Progenitor cell of endocrine pancreas (in vitro differentiated cells): ENCODE measurements at regions not wholly inside any gene's neighbourhood (a gene's known extent, or its start where the extent isn't known, plus 50 kb on each side); places are given as distances from the start of the nearest gene placed in this dataset.
"Not testable (repeated sequence)": the region's sequence is repeated elsewhere in the genome, so short reads cannot be mapped to it uniquely, and the experiment has no call there.

ENCODE experiments used
- DNase-seq: peaks from one replicate; pipeline ENCODE4 v3.0.0; 2021; ENCODE audit warnings: low spot score; ENCODE audit not compliant: unreplicated experiment
- H3K27ac Mint-ChIP-seq: 2 replicates; pipeline ENCODE4 v1.8.0; 2021; ENCODE audit warnings: mild to moderate bottlenecking, moderate library complexity, mixed read lengths
- H3K27me3 Mint-ChIP-seq: 2 replicates; pipeline ENCODE4 v1.8.0; 2021; ENCODE audit warnings: mixed read lengths
- H3K36me3 Mint-ChIP-seq: 2 replicates; pipeline ENCODE4 v1.8.0; 2022; ENCODE audit warnings: mixed read lengths; ENCODE audit not compliant: insufficient read depth
- H3K4me1 Mint-ChIP-seq: 2 replicates; pipeline ENCODE4 v1.8.0; 2021; ENCODE audit warnings: low read depth, mixed read lengths
- H3K4me3 Mint-ChIP-seq: 2 replicates; pipeline ENCODE4 v1.8.0; 2021; ENCODE audit warnings: low read depth, mild to moderate bottlenecking, moderate library complexity, mixed read lengths
- H3K9me3 Mint-ChIP-seq: 2 replicates; pipeline ENCODE4 v1.8.0; 2021; ENCODE audit warnings: low read depth, mixed read lengths
- TF ChIP-seq, protein P1 (sequence below): fragments of 200-600 bp; sonication (generic); IDR thresholded peaks from one replicate; pipeline ENCODE4 v1.5.0; 2021; ENCODE audit warnings: antibody characterized with exemption, mild to moderate bottlenecking; ENCODE audit not compliant: unreplicated experiment

GRCh38 chr2:37767959-37768925 is 96.8 kb upstream of the CDC42EP3 start:
- no peak for DNase-seq
- Mint-ChIP-seq H3K27ac (peak overlapping the region; percentile 49), H3K4me3 (no peak overlapping the region), H3K9me3 (peaks cover 6% of the 10 kb centered on the region), H3K36me3 (peaks cover 2% of the 10 kb centered on the region), H3K27me3 (peaks cover 11% of the 10 kb centered on the region), H3K4me1 (peaks cover 30% of the 10 kb centered on the region)
- TF ChIP-seq, protein P1, sequence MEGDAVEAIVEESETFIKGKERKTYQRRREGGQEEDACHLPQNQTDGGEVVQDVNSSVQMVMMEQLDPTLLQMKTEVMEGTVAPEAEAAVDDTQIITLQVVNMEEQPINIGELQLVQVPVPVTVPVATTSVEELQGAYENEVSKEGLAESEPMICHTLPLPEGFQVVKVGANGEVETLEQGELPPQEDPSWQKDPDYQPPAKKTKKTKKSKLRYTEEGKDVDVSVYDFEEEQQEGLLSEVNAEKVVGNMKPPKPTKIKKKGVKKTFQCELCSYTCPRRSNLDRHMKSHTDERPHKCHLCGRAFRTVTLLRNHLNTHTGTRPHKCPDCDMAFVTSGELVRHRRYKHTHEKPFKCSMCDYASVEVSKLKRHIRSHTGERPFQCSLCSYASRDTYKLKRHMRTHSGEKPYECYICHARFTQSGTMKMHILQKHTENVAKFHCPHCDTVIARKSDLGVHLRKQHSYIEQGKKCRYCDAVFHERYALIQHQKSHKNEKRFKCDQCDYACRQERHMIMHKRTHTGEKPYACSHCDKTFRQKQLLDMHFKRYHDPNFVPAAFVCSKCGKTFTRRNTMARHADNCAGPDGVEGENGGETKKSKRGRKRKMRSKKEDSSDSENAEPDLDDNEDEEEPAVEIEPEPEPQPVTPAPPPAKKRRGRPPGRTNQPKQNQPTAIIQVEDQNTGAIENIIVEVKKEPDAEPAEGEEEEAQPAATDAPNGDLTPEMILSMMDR, result no peak

DNA sequence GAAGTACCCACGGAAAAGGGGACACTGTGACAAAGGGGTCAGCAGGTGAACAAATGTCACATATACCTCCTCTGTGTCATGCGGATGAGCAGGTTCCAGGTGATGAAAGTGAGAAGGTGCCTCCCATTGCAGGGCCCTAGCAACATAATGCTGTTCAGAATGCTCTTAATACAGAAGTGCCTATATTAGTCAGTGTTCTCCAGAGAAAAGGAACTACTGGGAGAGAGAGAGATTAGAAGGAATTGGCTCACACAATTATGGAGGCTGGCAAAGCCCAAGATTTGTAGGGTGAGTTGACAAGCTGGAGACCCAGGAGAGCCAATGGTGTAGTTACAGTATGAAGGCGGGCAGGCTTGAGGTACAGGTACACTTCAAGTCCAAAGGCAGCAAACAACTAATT is 98.1 kb upstream of the CDC42EP3 start:
- Mint-ChIP-seq H3K4me1 (peaks cover 36% of the 10 kb centered on the region), H3K4me3 (no peak overlapping the region), H3K9me3 (peaks cover 3% of the 10 kb centered on the region), H3K27me3 (peaks cover 11% of the 10 kb centered on the region), H3K36me3 (peaks cover 2% of the 10 kb centered on the region), H3K27ac (no peak overlapping the region)
- TF ChIP-seq, protein P1, result no peak
- no peak for DNase-seq

DNA sequence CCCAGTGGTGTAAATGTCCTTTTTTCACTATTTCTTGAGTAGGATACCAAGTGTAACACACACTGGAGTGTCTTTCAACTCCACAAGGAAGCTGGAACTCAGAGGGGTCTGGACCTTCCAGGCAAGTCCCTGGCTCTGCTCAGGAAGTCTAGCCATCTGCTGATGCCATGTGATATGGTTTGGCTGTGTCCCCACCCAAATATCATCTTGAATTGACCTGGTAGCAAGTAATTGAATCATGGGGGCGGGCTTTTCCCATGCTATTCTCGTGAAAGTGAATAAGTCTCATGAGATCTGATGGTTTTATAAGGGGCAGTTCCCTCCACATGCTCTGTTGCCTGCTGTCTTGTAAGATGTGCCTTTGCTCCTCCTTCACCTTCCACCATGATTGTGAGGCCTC is 99.4 kb upstream of the CDC42EP3 start:
- Mint-ChIP-seq H3K4me3 (no peak overlapping the region), H3K4me1 (peaks cover 41% of the 10 kb centered on the region), H3K27ac (no peak overlapping the region), H3K27me3 (peaks cover 11% of the 10 kb centered on the region), H3K36me3 (peaks cover 2% of the 10 kb centered on the region), H3K9me3 (peaks cover 3% of the 10 kb centered on the region)
- DNase-seq, result no peak
- TF ChIP-seq, protein P1, result no peak

GRCh38 chr2:37771600-37772088 is 100.2 kb upstream of the CDC42EP3 start:
- peaks cover 2% of the 10 kb centered on the region for H3K36me3 Mint-ChIP-seq
- no peak for DNase-seq
- no peak overlapping the region for H3K4me3 Mint-ChIP-seq
- peak overlapping the region; percentile 2 for H3K27ac Mint-ChIP-seq
- TF ChIP-seq, protein P1, result no peak
- H3K9me3 Mint-ChIP-seq, result peaks cover 3% of the 10 kb centered on the region
- H3K27me3 Mint-ChIP-seq, result peaks cover 11% of the 10 kb centered on the region
- peaks cover 38% of the 10 kb centered on the region for H3K4me1 Mint-ChIP-seq

GRCh38 chr2:37773371-37774130 is 102.1 kb upstream of the CDC42EP3 start:
- H3K9me3 Mint-ChIP-seq, result peaks cover 3% of the 10 kb centered on the region
- peaks cover 27% of the 10 kb centered on the region for H3K4me1 Mint-ChIP-seq
- DNase-seq, result no peak
- H3K4me3 Mint-ChIP-seq, result no peak overlapping the region
- peaks cover 11% of the 10 kb centered on the region for H3K27me3 Mint-ChIP-seq
- peaks cover 2% of the 10 kb centered on the region for H3K36me3 Mint-ChIP-seq
- TF ChIP-seq, protein P1, result no peak
- H3K27ac Mint-ChIP-seq, result peak overlapping the region; percentile 69

- H3K4me3 Mint-ChIP-seq, DNase-seq, H3K36me3 Mint-ChIP-seq, H3K9me3 Mint-ChIP-seq: not testable (repeated sequence)
- peaks cover 25% of the 10 kb centered on the region for H3K4me1 Mint-ChIP-seq
- peaks cover 11% of the 10 kb centered on the region for H3K27me3 Mint-ChIP-seq
- H3K27ac Mint-ChIP-seq, result peak overlapping the region; percentile 21
Observed at GRCh38 chr2:37774171-37774944, 102.9 kb upstream of the CDC42EP3 start.
